ENCODE measurements at regions not wholly inside any gene's neighbourhood (a gene's known extent, or its start where the extent isn't known, plus 50 kb on each side); places are given as distances from the start of the nearest gene placed in this dataset.

DNA sequence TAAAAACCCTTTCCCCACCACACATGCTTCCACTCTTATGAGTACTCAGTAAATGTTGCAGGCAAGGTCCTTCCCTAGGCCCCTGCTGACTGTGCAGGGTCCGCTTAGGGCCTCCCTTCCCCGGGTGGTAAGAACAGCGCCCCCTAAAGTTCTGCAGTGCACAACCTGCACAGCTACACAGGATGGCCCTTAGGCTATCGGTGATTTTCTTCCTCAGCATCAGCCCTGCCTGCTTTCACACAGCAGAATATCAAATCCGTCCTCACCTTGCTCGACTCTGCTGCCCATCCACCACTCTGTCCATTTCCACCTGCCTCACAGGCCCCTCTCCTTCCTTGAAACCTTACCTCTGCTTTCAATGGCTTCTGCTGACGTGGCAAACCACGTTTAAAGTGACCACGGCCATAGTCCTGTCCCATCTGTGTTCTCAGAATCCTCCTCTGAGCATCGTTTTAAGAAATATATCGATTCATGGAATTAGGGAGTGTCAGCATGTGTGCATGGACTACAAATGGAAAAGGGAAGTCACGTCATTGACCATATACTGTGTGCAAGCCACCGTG, 51.4 kb upstream of the TMEM132E start:
- no peaks in the 10 kb centered on the region for H3K9me3 ChIP-seq
- H3K27ac ChIP-seq, result no peak overlapping the region
- no peaks in the 10 kb centered on the region for H3K4me1 ChIP-seq
- ATAC-seq, result no peak
- intact Hi-C loops (cut with DNase I; ENCODE audit: low total_unique reads), result no loop called here
- H3K4me3 ChIP-seq, result no peak overlapping the region
- no peaks in the 10 kb centered on the region for H3K36me3 ChIP-seq
- no peak for DNase-seq
- TF ChIP-seq POLR2A (IDR thresholded peaks at IDR 0.05), result no peak
- TF ChIP-seq, protein P1, sequence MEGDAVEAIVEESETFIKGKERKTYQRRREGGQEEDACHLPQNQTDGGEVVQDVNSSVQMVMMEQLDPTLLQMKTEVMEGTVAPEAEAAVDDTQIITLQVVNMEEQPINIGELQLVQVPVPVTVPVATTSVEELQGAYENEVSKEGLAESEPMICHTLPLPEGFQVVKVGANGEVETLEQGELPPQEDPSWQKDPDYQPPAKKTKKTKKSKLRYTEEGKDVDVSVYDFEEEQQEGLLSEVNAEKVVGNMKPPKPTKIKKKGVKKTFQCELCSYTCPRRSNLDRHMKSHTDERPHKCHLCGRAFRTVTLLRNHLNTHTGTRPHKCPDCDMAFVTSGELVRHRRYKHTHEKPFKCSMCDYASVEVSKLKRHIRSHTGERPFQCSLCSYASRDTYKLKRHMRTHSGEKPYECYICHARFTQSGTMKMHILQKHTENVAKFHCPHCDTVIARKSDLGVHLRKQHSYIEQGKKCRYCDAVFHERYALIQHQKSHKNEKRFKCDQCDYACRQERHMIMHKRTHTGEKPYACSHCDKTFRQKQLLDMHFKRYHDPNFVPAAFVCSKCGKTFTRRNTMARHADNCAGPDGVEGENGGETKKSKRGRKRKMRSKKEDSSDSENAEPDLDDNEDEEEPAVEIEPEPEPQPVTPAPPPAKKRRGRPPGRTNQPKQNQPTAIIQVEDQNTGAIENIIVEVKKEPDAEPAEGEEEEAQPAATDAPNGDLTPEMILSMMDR (IDR thresholded peaks at IDR 0.05 in 4 of 5, conservative IDR thresholded peaks at IDR 0.05 in 1 of 5), result no peak
- in situ Hi-C loops (cut with MboI; ENCODE audit: low sequenced_read_pairs in 4 of 4), result loop anchor here in 3 of 4 donors (25.0 kb wide), 3 partner anchors 184 to 584 kb away; partner anchors contain the start of genes CCT6B (in 1 of the 3), FNDC8 (in 1 of the 3), RAD51D (in 1 of the 3) and ZNF830 (in 1 of the 3)
- peaks cover 0 to 4% (median 0%) of the 10 kb centered on the region in 3 donors for H3K27me3 ChIP-seq

DNA sequence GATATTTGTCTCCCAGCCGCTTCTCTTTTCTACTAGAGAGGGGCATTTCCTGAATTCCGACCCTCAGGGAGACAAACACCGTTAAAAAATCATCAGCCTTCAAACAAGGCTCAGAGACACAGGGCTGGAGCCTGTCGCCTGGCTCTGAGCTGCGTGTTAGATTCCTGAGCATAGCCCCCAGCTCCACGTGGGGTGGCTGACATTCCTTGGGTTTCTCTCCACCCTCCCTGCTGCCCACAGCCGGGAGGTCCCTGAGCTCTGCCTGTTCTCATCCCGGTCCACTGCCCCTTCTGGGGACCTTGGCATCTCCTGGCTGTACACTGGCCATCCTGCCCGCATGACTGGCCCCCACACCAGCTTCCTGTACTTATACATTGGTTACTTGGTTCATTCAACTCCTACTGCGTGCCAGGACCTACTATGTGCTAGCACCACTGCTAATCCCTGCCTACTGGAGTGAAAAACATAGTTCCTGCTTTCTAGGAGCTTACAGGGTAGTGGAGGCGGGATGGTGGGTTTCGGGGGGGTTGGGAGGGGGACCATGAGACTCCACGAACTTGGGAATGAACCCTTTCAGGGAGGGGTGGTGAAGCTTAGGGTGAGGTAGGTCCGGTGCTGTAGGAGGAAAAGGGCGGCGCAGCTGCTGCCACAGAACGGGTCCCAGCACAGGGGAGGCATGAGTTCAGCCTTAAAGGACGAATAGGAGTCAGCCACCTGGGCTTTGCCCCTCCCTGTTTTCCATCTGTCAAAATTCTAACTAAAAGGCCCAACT, 52.1 kb upstream of the TMEM132E start:
- no peaks in the 10 kb centered on the region for H3K9me3 ChIP-seq
- no peak for DNase-seq
- H3K4me1 ChIP-seq, result no peaks in the 10 kb centered on the region
- TF ChIP-seq, protein P1 (IDR thresholded peaks at IDR 0.05 in 4 of 5, conservative IDR thresholded peaks at IDR 0.05 in 1 of 5), result no peak
- TF ChIP-seq POLR2A (IDR thresholded peaks at IDR 0.05), result no peak
- peaks cover 0 to 4% (median 0%) of the 10 kb centered on the region in 3 donors for H3K27me3 ChIP-seq
- H3K36me3 ChIP-seq, result no peaks in the 10 kb centered on the region
- H3K4me3 ChIP-seq, result no peak overlapping the region
- intact Hi-C loops (cut with DNase I; ENCODE audit: low total_unique reads) (no loop called here), in situ Hi-C loops (cut with MboI; ENCODE audit: low sequenced_read_pairs in 4 of 4) (loop anchor here in 3 of 4 donors (25.0 kb wide), 3 partner anchors 185 to 585 kb away; partner anchors contain the start of genes CCT6B (in 1 of the 3), FNDC8 (in 1 of the 3), RAD51D (in 1 of the 3) and ZNF830 (in 1 of the 3))
- ATAC-seq, result no peak
- H3K27ac ChIP-seq, result no peak overlapping the region

DNA sequence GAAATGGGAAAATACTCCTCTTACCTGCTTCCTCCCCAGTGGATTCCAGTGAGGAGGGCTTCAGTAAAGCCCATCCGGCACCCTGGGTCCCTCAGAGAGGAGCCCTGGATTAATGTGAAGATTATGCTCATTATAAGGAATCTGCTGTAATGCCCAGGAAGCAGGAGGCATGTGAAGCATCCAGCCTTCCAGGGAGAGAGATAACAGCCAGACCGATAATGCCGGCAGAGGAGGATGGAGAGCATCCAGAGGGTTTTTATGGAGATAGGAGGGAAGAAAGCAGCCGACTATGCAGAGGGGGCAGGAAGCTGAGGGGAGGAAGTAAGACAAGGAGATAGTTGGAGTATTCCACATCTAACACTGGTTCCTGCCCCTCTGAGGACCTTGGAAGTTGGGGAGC, 53.7 kb upstream of the TMEM132E start:
- Histone ChIP-seq H3K4me1 (no peaks in the 10 kb centered on the region), H3K27ac (no peak overlapping the region), H3K27me3 (peaks cover 0 to 4% (median 0%) of the 10 kb centered on the region in 3 donors), H3K4me3 (no peak overlapping the region), H3K36me3 (no peaks in the 10 kb centered on the region), H3K9me3 (no peaks in the 10 kb centered on the region)
- TF ChIP-seq POLR2A (IDR thresholded peaks at IDR 0.05), result no peak
- TF ChIP-seq, protein P1 (IDR thresholded peaks at IDR 0.05 in 4 of 5, conservative IDR thresholded peaks at IDR 0.05 in 1 of 5), result no peak
- in situ Hi-C loops (cut with MboI; ENCODE audit: low sequenced_read_pairs in 4 of 4) (loop anchor here in 3 of 4 donors (25.0 kb wide), 3 partner anchors 187 to 587 kb away; partner anchors contain the start of genes CCT6B (in 1 of the 3), FNDC8 (in 1 of the 3), RAD51D (in 1 of the 3) and ZNF830 (in 1 of the 3)), intact Hi-C loops (cut with DNase I; ENCODE audit: low total_unique reads) (no loop called here)
- DNase-seq (no peak), ATAC-seq (no peak)

DNA sequence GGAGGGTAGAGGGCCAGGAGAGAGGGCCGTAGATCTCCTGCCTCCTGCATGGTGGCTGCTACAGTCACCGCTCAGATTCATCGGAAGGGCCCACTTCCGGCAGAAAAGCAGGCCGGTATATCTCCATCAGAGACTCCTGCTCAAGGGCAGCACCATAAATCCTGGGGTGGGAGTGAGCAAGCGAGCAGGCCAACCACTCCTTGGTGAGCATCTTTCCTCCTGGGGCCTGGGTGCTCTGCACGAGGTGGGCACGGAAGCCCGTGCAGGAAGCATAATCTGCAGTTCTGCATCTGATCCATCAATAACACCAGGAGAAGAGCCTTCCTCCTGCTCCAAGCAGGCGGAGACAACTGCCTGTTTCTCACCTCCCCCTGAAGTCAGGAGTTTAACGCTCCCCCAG, 57.4 kb upstream of the TMEM132E start:
- ATAC-seq, result no peak
- no peaks in the 10 kb centered on the region for H3K9me3 ChIP-seq

More for the DNA sequence above, 57.4 kb upstream of the TMEM132E start:
- Histone ChIP-seq H3K4me3 (no peak overlapping the region), H3K4me1 (no peaks in the 10 kb centered on the region), H3K27me3 (peaks cover 0 to 4% (median 0%) of the 10 kb centered on the region in 3 donors), H3K27ac (no peak overlapping the region), H3K36me3 (no peaks in the 10 kb centered on the region)
- DNase-seq, result no peak
- in situ Hi-C loops (cut with MboI; ENCODE audit: low sequenced_read_pairs in 4 of 4) (no loop called here), intact Hi-C loops (cut with DNase I; ENCODE audit: low total_unique reads) (no loop called here)
- TF ChIP-seq, protein P1 (IDR thresholded peaks at IDR 0.05 in 4 of 5, conservative IDR thresholded peaks at IDR 0.05 in 1 of 5), result no peak
- TF ChIP-seq POLR2A (IDR thresholded peaks at IDR 0.05), result no peak

Data from gastrocnemius medialis (tissue), 4 donors.